ENCODE measurements at regions not wholly inside any gene's neighbourhood (a gene's known extent, or its start where the extent isn't known, plus 50 kb on each side); places are given as distances from the start of the nearest gene placed in this dataset.
A peak's percentile ranks its signal among the peaks of the same experiment; 100 is the strongest.

DNA sequence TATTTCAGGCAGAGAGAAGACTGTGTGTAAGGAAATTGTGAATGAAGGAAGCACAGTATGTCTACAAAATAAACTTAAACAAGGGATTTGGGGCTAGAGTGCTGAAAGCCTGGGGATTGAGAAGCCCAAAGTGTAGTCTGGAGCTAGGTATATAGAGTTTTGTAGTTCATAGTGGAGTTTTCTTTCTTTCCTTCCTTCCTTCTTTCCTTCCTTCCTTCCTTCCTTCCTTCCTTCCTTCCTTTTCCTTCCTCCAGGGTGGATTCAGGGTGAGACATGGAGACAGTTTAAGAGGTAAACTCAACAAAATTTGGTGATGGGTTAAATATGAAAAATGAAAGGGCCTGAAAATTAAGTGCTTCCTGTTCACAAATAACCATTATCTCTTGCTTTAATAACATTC, 757.8 kb upstream of the CXADR start:
- in situ Hi-C loops (cut with HindIII; ENCODE audit: low sequenced_read_pairs): no loop called here

DNA sequence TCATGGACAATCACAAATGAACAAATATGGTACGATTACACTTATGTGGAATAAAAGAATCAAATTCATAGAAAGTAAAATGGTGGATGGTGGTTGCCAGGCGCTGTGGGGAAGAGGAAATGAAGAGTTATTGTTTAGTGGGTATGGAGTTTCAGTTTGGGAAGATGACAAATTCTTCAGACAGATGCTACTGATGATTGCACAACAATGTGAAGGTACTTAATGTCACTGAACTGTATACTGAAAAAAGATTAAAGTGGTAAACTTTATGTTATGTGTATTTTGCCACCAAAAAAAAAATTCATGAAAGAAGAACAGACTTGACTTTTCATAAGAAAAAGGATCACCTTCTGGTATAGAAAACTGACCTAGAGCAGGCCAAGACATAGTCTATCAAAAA, 745.6 kb upstream of the CXADR start:
- in situ Hi-C loops (cut with HindIII; ENCODE audit: low sequenced_read_pairs): no loop called here
- no peak for DNase-seq (ENCODE audit: low read depth, low spot score)
- TF ChIP-seq, protein P1, sequence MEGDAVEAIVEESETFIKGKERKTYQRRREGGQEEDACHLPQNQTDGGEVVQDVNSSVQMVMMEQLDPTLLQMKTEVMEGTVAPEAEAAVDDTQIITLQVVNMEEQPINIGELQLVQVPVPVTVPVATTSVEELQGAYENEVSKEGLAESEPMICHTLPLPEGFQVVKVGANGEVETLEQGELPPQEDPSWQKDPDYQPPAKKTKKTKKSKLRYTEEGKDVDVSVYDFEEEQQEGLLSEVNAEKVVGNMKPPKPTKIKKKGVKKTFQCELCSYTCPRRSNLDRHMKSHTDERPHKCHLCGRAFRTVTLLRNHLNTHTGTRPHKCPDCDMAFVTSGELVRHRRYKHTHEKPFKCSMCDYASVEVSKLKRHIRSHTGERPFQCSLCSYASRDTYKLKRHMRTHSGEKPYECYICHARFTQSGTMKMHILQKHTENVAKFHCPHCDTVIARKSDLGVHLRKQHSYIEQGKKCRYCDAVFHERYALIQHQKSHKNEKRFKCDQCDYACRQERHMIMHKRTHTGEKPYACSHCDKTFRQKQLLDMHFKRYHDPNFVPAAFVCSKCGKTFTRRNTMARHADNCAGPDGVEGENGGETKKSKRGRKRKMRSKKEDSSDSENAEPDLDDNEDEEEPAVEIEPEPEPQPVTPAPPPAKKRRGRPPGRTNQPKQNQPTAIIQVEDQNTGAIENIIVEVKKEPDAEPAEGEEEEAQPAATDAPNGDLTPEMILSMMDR (IDR thresholded peaks at IDR 0.05; ENCODE audit: low read depth, low read length): no peak
- H3K4me3 ChIP-seq (ENCODE audit: low read depth, low read length): no peak overlapping the region

More for the DNA sequence above, 757.8 kb upstream of the CXADR start:
- no peak for DNase-seq (ENCODE audit: low read depth, low spot score)
- H3K4me3 ChIP-seq (ENCODE audit: low read depth, low read length): no peak overlapping the region
- TF ChIP-seq, protein P1 (IDR thresholded peaks at IDR 0.05; ENCODE audit: low read depth, low read length): no peak

DNA sequence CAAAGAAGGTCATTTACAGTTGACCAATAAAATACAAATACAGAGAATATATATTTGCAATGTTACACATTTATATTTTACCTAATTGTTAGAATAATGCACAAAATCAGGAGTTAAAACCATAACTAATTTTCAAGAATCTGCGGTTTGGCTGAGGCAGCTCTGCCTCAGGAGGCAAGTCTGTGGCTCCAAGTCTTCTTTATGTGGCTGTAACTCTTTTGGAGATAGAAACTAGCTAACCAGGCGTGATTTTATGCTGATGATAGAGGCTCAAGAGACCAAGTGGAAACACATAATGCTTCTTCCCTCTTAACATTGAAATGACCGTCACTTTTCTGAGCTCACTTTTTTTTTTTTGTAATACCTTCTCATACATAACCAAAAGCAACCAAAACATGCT, 744.7 kb upstream of the CXADR start:
- H3K4me3 ChIP-seq (ENCODE audit: low read depth, low read length): no peak overlapping the region
- DNase-seq (ENCODE audit: low read depth, low spot score): peak; percentile 23
- in situ Hi-C loops (cut with HindIII; ENCODE audit: low sequenced_read_pairs): no loop called here
- TF ChIP-seq, protein P1 (IDR thresholded peaks at IDR 0.05; ENCODE audit: low read depth, low read length): no peak

DNA sequence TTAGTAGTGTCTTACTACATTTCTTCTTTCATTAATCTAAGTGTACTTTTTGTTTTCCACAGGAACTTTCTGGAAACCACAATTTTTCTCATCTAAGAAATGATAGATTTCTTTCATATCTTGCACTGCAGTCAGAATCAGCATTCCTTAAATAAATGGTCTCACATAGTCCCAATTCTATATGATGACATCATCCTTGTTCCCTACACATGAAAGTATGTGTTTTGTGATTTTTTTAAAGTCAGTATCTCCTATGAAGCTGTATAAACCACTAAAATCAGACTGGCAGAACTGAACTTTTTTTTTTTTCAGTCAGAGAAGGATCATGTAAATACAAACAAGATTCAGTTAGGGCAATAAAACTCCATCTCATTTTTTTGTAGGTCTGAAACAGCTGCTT, 742.6 kb upstream of the CXADR start:
- TF ChIP-seq, protein P1 (IDR thresholded peaks at IDR 0.05; ENCODE audit: low read depth, low read length): no peak
- no peak overlapping the region for H3K4me3 ChIP-seq (ENCODE audit: low read depth, low read length)
- peak; percentile 12 for DNase-seq (ENCODE audit: low read depth, low spot score)
- in situ Hi-C loops (cut with HindIII; ENCODE audit: low sequenced_read_pairs): no loop called here

DNA sequence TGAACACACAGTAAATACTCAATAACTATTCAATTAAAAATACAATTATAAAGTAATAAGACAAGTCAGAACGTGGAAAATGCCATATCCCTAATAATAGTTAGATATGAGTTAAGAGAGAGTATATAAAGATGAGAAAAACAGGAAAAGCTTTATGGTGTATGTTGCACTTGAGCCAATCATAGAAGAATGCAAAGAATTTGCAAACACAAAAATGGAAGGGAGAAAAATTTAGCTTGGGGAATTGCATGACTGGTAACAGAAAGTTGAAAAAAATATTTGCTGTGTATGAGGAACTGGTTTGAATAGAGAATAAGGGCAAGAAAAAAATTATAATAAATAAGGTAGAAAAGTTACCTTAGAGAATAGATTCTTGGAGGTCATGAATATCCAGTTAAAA, 739.6 kb upstream of the CXADR start:
- no peak overlapping the region for H3K4me3 ChIP-seq (ENCODE audit: low read depth, low read length)
- DNase-seq (ENCODE audit: low read depth, low spot score): no peak
- in situ Hi-C loops (cut with HindIII; ENCODE audit: low sequenced_read_pairs): no loop called here
- TF ChIP-seq, protein P1 (IDR thresholded peaks at IDR 0.05; ENCODE audit: low read depth, low read length): no peak

DNA sequence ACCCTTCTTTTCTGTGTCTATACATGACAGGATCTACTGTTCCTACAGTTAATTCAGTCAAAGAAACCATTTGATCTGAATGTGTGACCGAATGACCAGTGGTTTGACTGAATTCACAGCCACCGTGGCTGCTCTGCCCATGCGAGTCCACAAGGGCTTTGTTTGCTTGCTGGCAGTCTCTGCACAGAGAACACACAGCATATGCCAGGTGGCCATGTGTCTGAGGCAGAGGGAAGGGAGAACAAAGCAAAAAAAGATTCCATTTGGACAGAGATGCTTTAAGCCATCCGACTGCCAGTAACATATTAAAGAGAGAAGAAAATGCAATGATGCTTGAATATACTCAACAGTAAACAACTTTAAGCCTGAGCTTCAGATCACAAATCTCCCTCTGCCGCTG, 737.8 kb upstream of the CXADR start:
- TF ChIP-seq, protein P1 (IDR thresholded peaks at IDR 0.05; ENCODE audit: low read depth, low read length): no peak
- DNase-seq (ENCODE audit: low read depth, low spot score): no peak
- in situ Hi-C loops (cut with HindIII; ENCODE audit: low sequenced_read_pairs): no loop called here
- H3K4me3 ChIP-seq (ENCODE audit: low read depth, low read length): no peak overlapping the region

Measured in astrocyte of the spinal cord (primary cell).